Neural crest cell (in vitro differentiated cells): ENCODE measurements at regions not wholly inside any gene's neighbourhood (a gene's known extent, or its start where the extent isn't known, plus 50 kb on each side); places are given as distances from the start of the nearest gene placed in this dataset.

Source experiments
- DNase-seq: peaks from one replicate; pipeline ENCODE4 v3.0.0; 2021; ENCODE audit warnings: low read depth, mixed read lengths, low spot score
- H3K27ac Mint-ChIP-seq: one replicate; pipeline ENCODE4 v1.8.0; 2021; ENCODE audit warnings: mild to moderate bottlenecking, mixed read lengths; ENCODE audit not compliant: unreplicated experiment
- H3K27me3 Mint-ChIP-seq: 2 replicates; pipeline ENCODE4 v1.8.0; 2021; ENCODE audit warnings: low read depth, mild to moderate bottlenecking, mixed read lengths
- H3K36me3 Mint-ChIP-seq: 2 replicates; pipeline ENCODE4 v1.8.0; 2021; ENCODE audit warnings: low read depth, mild to moderate bottlenecking, mixed read lengths
- H3K4me1 Mint-ChIP-seq: 2 replicates; pipeline ENCODE4 v1.8.0; 2021; ENCODE audit warnings: mixed read lengths
- H3K4me3 Mint-ChIP-seq: one replicate; pipeline ENCODE4 v1.8.0; 2021; ENCODE audit warnings: mild to moderate bottlenecking, mixed read lengths
- H3K9me3 Mint-ChIP-seq: 2 replicates; pipeline ENCODE4 v1.8.0; 2021; ENCODE audit warnings: mixed read lengths
- TF ChIP-seq, protein P1 (sequence below): fragments of 200-600 bp; sonication (generic); conservative IDR thresholded peaks from 2 replicates; pipeline ENCODE4 v1.5.0; 2021; ENCODE audit warnings: antibody characterized with exemption, mild to moderate bottlenecking

DNA sequence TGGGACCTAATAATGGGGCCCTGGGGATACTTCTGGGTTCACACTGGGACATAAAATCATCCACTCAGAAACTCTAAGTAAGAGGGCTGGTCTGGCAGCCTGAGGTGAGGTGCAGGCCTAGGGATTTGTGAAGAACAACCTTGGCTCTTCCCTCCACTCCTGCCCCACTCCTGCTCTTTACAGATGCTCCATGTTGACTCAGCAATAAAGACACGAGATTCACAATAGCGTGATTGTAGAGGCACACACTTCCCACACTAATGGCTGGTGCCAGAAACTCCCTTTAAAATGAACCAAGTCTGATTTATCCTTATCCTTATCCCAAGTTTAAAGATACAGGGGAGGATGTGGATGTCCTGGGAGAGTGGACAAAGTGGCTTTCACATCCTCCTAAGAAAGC lies 228.2 kb downstream of the ACTR3 start:
- TF ChIP-seq, protein P1, sequence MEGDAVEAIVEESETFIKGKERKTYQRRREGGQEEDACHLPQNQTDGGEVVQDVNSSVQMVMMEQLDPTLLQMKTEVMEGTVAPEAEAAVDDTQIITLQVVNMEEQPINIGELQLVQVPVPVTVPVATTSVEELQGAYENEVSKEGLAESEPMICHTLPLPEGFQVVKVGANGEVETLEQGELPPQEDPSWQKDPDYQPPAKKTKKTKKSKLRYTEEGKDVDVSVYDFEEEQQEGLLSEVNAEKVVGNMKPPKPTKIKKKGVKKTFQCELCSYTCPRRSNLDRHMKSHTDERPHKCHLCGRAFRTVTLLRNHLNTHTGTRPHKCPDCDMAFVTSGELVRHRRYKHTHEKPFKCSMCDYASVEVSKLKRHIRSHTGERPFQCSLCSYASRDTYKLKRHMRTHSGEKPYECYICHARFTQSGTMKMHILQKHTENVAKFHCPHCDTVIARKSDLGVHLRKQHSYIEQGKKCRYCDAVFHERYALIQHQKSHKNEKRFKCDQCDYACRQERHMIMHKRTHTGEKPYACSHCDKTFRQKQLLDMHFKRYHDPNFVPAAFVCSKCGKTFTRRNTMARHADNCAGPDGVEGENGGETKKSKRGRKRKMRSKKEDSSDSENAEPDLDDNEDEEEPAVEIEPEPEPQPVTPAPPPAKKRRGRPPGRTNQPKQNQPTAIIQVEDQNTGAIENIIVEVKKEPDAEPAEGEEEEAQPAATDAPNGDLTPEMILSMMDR: no peak
- Mint-ChIP-seq H3K27me3 (no peaks in the 10 kb centered on the region), H3K9me3 (no peaks in the 10 kb centered on the region), H3K36me3 (no peaks in the 10 kb centered on the region), H3K4me1 (no peaks in the 10 kb centered on the region), H3K4me3 (no peak overlapping the region), H3K27ac (no peak overlapping the region)
- DNase-seq: no peak

GRCh38 chr2:114119862-114120261 lies 230.0 kb downstream of the ACTR3 start:
- peak overlapping the region; percentile 24 for H3K27ac Mint-ChIP-seq
- TF ChIP-seq, protein P1: no peak
- H3K27me3 Mint-ChIP-seq: no peaks in the 10 kb centered on the region
- no peaks in the 10 kb centered on the region for H3K36me3 Mint-ChIP-seq
- no peak overlapping the region for H3K4me3 Mint-ChIP-seq
- no peaks in the 10 kb centered on the region for H3K4me1 Mint-ChIP-seq
- DNase-seq: no peak
- H3K9me3 Mint-ChIP-seq: no peaks in the 10 kb centered on the region

GRCh38 chr2:114122930-114123329 lies 233.0 kb downstream of the ACTR3 start:
- no peak overlapping the region for H3K4me3 Mint-ChIP-seq
- no peaks in the 10 kb centered on the region for H3K4me1 Mint-ChIP-seq
- no peaks in the 10 kb centered on the region for H3K36me3 Mint-ChIP-seq
- DNase-seq: no peak
- no peaks in the 10 kb centered on the region for H3K27me3 Mint-ChIP-seq
- H3K9me3 Mint-ChIP-seq: no peaks in the 10 kb centered on the region
- H3K27ac Mint-ChIP-seq: no peak overlapping the region
- TF ChIP-seq, protein P1: no peak

DNA sequence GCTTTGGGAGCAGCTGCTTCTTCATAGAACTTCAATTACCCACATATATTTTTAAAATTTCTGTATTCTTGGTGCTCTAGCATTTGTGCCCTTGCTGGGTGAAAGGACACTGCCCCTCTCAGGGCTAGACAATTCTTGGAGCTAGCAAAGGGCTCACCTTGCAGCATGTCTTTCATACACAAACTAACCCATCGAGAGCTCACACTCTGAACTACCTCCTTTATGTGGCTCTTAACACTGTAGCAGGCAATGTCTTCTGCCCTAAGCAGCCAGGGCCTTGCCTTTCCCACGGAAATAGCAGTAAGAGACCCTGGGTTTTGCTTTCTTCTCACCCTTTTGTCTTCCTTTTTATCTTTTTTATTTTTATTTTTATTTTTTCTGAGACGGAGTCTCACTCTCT lies 234.0 kb downstream of the ACTR3 start:
- no peaks in the 10 kb centered on the region for H3K36me3 Mint-ChIP-seq
- H3K27ac Mint-ChIP-seq: no peak overlapping the region
- H3K9me3 Mint-ChIP-seq: no peaks in the 10 kb centered on the region
- H3K4me3 Mint-ChIP-seq: no peak overlapping the region
- TF ChIP-seq, protein P1: no peak
- no peaks in the 10 kb centered on the region for H3K27me3 Mint-ChIP-seq
- no peaks in the 10 kb centered on the region for H3K4me1 Mint-ChIP-seq
- DNase-seq: no peak

GRCh38 chr2:114127372-114127771 lies 237.5 kb downstream of the ACTR3 start:
- DNase-seq: no peak
- Mint-ChIP-seq H3K27ac (no peak overlapping the region), H3K36me3 (no peaks in the 10 kb centered on the region), H3K9me3 (no peaks in the 10 kb centered on the region), H3K4me3 (no peak overlapping the region), H3K4me1 (no peaks in the 10 kb centered on the region), H3K27me3 (no peaks in the 10 kb centered on the region)
- TF ChIP-seq, protein P1: no peak

GRCh38 chr2:114128263-114128662 lies 238.4 kb downstream of the ACTR3 start:
- H3K27me3 Mint-ChIP-seq: no peaks in the 10 kb centered on the region
- H3K36me3 Mint-ChIP-seq: no peaks in the 10 kb centered on the region
- H3K4me3 Mint-ChIP-seq: no peak overlapping the region
- DNase-seq: no peak
- H3K9me3 Mint-ChIP-seq: no peaks in the 10 kb centered on the region
- H3K4me1 Mint-ChIP-seq: no peaks in the 10 kb centered on the region
- TF ChIP-seq, protein P1: no peak
- no peak overlapping the region for H3K27ac Mint-ChIP-seq
